ENCODE measurements at regions not wholly inside any gene's neighbourhood (a gene's known extent, or its start where the extent isn't known, plus 50 kb on each side); places are given as distances from the start of the nearest gene placed in this dataset.
"Not testable (repeated sequence)": the region's sequence is repeated elsewhere in the genome, so short reads cannot be mapped to it uniquely, and the experiment has no call there.

DNA sequence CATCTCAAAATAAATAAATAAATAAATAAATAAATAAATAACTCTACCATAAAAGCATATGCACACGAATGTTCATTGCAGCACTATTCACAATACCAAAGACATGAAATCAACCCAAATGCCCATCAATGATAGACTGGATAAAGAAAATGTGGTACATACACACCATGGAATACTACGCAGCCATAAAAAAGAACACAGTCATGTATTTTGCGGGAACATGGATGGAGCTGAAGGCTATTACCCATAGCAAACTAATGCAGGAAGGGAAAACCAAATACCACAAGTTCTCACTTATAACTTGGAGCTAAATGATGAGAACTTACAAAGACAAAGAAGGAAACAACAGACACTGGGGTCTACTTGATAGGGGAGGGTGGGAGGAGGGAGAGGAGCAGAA, 94.1 kb upstream of the CCDC71L start:
- DNase-seq; H3K27ac Mint-ChIP-seq; H3K4me1 Mint-ChIP-seq; H3K27me3 Mint-ChIP-seq; POLR2A ChIA-PET; H3K4me3 Mint-ChIP-seq; CTCF ChIA-PET; H3K36me3 Mint-ChIP-seq (ENCODE audit: low read depth); H3K9me3 Mint-ChIP-seq: not testable (repeated sequence)

DNA sequence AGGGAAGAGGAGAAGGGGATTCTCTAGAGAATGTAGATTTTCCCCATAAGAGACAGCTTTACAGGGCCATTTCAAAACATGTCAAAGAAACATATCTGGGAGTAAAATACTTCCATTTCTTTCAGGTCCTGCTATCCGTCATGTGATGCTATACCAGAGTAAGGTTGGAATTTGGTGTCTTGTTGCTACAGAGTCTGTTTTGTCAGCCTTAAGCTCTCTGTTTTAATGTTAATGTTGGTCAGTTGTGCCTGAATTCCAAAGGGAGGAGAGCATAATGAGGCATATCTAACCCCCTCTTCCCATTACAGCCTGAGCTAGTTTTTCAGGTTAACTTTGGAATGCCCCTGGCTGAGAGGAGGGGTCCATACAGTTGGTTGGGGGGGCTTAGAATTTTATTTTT, 94.7 kb upstream of the CCDC71L start:
- no peaks in the 10 kb centered on the region for H3K4me1 Mint-ChIP-seq
- POLR2A ChIA-PET = no interaction called here

DNA sequence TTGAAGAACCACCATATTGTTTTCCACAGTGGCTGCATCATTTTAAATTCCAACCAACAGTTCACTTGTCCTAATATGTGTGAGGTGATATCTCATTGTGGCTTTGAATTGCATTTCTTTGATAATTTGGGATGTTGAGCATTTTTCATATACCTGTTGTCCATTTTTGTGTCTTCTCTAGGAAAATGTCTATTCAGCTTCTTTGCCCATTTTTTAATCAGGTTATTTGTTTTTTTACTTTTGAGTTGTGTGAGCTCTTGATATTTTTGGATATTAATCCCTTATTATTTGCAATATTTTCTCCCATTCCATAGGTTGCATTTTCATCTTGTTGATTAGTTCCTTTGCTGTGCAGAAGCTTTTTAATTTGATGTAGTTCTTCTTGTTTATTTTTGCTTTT, 95.1 kb upstream of the CCDC71L start:
- no peak overlapping the region for H3K4me3 Mint-ChIP-seq
- H3K27ac Mint-ChIP-seq = no peak overlapping the region
- no peaks in the 10 kb centered on the region for H3K4me1 Mint-ChIP-seq
- peaks cover 2% of the 10 kb centered on the region for H3K27me3 Mint-ChIP-seq
- POLR2A ChIA-PET = no interaction called here
- H3K36me3 Mint-ChIP-seq (ENCODE audit: low read depth) = no peaks in the 10 kb centered on the region
- H3K9me3 Mint-ChIP-seq = peaks cover 9% of the 10 kb centered on the region
- CTCF ChIA-PET = interaction anchor here (0.9 kb wide), 1 partner anchor 12 kb away, joined by 3 read pairs; no protein-coding TSS in a partner anchor
- DNase-seq = no peak

More for the DNA sequence above, 94.7 kb upstream of the CCDC71L start:
- Mint-ChIP-seq H3K27me3 (peaks cover 2% of the 10 kb centered on the region), H3K27ac (no peak overlapping the region), H3K4me3 (no peak overlapping the region), H3K36me3 (ENCODE audit: low read depth) (no peaks in the 10 kb centered on the region), H3K9me3 (peaks cover 9% of the 10 kb centered on the region)
- no peak for DNase-seq
- CTCF ChIA-PET = no interaction called here

DNA sequence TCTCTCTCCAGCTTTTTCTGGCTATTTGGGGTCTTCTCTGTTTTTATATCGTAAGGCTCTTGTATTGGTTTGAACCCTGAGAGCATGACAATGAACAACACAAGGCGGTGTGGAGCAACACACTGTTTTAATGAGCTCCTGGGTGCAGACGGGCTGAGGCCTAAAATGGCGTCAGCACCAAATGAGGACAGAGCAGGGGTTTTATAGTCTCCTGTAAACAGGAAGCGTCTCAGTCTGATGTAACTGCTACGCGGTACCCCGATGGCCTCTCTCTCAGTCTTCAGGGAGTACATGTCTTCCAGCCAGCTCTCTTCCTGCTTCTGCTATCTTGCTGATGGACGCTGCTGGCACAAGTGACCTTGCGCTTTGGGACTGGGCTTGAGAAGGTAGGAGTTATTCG, 95.9 kb upstream of the CCDC71L start:
- DNase-seq = no peak
- Mint-ChIP-seq H3K27me3 (peaks cover 2% of the 10 kb centered on the region), H3K9me3 (peaks cover 9% of the 10 kb centered on the region), H3K36me3 (ENCODE audit: low read depth) (no peaks in the 10 kb centered on the region), H3K4me1 (no peaks in the 10 kb centered on the region), H3K27ac (no peak overlapping the region), H3K4me3 (no peak overlapping the region)
- ChIA-PET CTCF (interaction anchor here (0.9 kb wide), 1 partner anchor 11 kb away, joined by 3 read pairs; no protein-coding TSS in a partner anchor), POLR2A (no interaction called here)

DNA sequence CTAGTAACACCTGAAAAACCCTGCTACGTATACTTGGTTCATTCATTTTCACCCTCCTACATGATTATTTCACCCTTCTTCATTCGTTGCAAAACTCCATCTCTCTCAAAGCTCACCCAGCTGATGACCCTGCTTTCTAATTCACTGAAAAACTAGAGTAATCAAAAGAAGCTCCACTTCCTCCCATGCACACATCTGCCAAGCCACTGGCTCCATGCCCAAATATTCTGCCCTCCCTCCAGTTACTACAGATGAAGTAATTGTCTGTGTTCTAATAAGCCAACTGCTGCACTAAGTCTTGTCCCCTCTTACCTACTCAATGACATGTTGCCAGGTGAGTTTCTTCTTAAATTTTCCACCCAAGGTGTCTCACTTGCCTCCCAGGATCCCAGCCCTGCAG, 96.9 kb upstream of the CCDC71L start:
- CTCF ChIA-PET = no interaction called here
- POLR2A ChIA-PET = no interaction called here
- Mint-ChIP-seq H3K9me3 (peaks cover 9% of the 10 kb centered on the region), H3K4me3 (no peak overlapping the region), H3K27me3 (no peaks in the 10 kb centered on the region), H3K36me3 (ENCODE audit: low read depth) (no peaks in the 10 kb centered on the region), H3K27ac (no peak overlapping the region), H3K4me1 (no peaks in the 10 kb centered on the region)
- DNase-seq = no peak

DNA sequence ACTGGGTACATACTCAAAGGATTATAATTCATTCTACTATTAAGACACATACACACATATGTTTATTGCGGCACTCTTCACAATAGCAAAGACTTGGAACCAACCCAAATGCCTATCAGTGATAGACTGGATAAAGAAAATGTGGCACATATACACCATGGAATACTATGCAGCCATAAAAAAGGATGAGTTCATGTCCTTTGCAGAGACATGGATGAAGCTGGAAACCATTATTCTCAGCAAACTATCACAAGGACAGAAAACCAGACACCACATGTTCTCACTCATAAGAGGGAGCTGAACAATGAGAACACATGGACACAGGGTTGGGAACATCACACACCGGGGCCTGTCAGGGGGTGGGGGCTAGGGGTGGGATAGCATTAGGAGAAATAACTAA, 101.9 kb upstream of the CCDC71L start:
- CTCF ChIA-PET; H3K36me3 Mint-ChIP-seq (ENCODE audit: low read depth); H3K9me3 Mint-ChIP-seq: not testable (repeated sequence)

DNA sequence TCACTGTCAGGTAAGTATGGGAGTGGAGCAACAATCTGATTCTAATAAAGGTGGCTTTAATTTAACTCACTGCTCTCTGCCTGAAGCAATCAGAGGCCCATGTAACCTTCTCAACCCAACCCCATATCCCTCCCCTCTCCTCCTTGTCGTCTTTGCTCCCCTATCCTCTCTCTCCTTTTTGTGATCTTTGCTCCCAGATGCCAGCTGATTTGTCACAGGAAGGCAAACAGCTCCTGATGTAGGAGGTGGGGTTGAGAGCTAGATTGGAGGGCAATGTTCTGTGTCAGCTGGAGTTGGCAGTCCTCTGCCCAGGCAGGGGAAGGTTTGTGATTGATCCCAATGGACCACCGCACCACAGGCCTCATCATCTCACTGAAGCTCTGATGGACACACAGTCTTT, 101.4 kb upstream of the PIK3CG start:
- no peak overlapping the region for H3K4me3 Mint-ChIP-seq
- POLR2A ChIA-PET = no interaction called here
- no peak overlapping the region for H3K27ac Mint-ChIP-seq

More for the DNA sequence above, 101.9 kb upstream of the CCDC71L start:
- DNase-seq, POLR2A ChIA-PET, H3K4me3 Mint-ChIP-seq, H3K27me3 Mint-ChIP-seq, H3K27ac Mint-ChIP-seq: not testable (repeated sequence)
- peaks cover 15% of the 10 kb centered on the region for H3K4me1 Mint-ChIP-seq

DNA sequence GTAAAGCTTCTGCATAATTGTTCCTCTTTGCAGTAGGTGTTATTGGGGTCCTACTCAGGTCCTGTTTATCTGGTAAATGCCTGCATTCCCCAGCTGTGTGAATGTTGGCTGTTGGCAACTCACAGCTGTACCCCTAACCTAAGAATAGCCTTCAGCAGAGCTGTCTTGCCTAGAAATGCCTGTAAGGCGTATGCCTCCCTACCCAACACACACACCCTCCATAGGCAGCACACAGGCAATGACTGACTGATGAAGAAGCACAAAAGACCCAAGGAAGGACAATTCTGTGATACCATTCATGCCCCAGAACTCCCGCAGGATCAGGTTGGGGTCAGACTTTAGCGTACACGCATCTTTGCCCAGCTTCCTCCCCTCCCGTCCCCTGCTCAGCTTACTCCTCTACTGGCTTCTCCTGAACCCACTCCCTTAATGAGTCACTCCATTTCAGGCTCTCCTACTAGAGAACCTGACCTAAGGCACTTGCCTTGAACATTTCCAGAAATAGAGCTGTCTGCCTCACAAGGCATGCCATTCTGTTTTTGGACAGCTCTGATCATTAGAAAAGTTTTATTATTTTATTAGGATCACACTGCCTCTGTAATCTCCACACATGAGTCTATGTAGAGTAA, 99.2 kb upstream of the PIK3CG start:
- ChIA-PET POLR2A (interaction anchor here (0.6 to 2.7 kb wide), 4 partner anchors 48 to 1752 kb away, joined by 3 to 11 read pairs (median 3); partner anchors contain the start of gene KMT2E), CTCF (interaction anchor here (1.2 kb wide), 1 partner anchor 107 kb away, joined by 4 read pairs; no protein-coding TSS in a partner anchor)
- Mint-ChIP-seq H3K27me3 (no peaks in the 10 kb centered on the region), H3K4me3 (no peak overlapping the region), H3K9me3 (no peaks in the 10 kb centered on the region), H3K36me3 (ENCODE audit: low read depth) (no peaks in the 10 kb centered on the region), H3K27ac (no peak overlapping the region), H3K4me1 (peaks cover 24% of the 10 kb centered on the region)
- DNase-seq = no peak

More for the DNA sequence above, 101.4 kb upstream of the PIK3CG start:
- Mint-ChIP-seq H3K36me3 (ENCODE audit: low read depth) (no peaks in the 10 kb centered on the region), H3K4me1 (peaks cover 22% of the 10 kb centered on the region), H3K27me3 (no peaks in the 10 kb centered on the region), H3K9me3 (no peaks in the 10 kb centered on the region)
- no peak for DNase-seq
- CTCF ChIA-PET = no interaction called here

DNA sequence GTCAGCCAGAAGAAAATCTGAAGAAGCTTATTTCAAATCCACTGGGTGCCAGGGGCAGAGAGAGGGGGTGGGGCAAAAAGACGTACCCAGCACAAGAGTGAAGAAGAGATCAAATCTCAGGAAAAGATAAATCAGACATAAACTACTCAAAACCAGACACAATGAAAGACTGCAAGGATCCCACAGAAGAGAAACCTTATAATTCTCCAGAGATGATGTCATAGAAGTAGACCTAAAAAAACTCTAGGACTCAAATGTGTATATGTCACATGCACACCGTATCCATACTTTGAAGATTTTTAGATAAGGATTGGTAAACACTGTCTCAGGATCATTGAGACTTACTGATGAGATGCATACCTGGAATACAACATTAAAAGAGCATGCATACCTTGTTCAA, 98.5 kb upstream of the PIK3CG start:
- Mint-ChIP-seq H3K27ac (no peak overlapping the region), H3K4me3 (no peak overlapping the region), H3K27me3 (no peaks in the 10 kb centered on the region), H3K9me3 (no peaks in the 10 kb centered on the region), H3K4me1 (peaks cover 24% of the 10 kb centered on the region), H3K36me3 (ENCODE audit: low read depth) (no peaks in the 10 kb centered on the region)
- POLR2A ChIA-PET = interaction anchor here (0.9 to 2.7 kb wide), 3 partner anchors 48 to 1753 kb away, joined by 3 to 11 read pairs (median 3); partner anchors contain the start of gene KMT2E
- DNase-seq = no peak
- CTCF ChIA-PET = interaction anchor here (1.3 kb wide), 1 partner anchor 107 kb away, joined by 3 read pairs; no protein-coding TSS in a partner anchor

DNA sequence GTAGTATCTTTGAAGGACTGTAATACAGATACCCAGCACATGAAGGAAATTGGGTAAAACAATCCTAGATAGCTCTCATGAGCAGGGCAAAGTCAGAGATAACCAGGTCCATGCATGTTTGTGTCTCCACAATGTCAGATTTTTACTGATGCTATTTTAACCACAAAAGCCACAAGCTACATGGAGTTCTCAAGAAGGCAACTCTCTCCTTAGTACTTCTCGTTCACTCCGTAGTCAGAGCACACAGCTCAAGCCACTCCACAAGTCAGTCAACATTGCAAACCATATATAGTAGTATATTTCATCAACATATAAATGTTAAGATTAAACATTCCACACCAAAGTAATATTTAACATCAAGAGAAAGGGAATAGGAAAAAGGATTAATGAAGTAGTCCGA, 98.0 kb upstream of the PIK3CG start:
- DNase-seq = no peak
- Mint-ChIP-seq H3K27me3 (no peaks in the 10 kb centered on the region), H3K36me3 (ENCODE audit: low read depth) (no peaks in the 10 kb centered on the region), H3K27ac (no peak overlapping the region), H3K4me3 (no peak overlapping the region), H3K4me1 (peaks cover 25% of the 10 kb centered on the region), H3K9me3 (no peaks in the 10 kb centered on the region)
- CTCF ChIA-PET = interaction anchor here (1.3 kb wide), 1 partner anchor 108 kb away, joined by 3 read pairs; no protein-coding TSS in a partner anchor
- POLR2A ChIA-PET = interaction anchor here (1.0 to 2.7 kb wide), 2 partner anchors 49 to 401 kb away, joined by 3 to 11 read pairs; no protein-coding TSS in a partner anchor

DNA sequence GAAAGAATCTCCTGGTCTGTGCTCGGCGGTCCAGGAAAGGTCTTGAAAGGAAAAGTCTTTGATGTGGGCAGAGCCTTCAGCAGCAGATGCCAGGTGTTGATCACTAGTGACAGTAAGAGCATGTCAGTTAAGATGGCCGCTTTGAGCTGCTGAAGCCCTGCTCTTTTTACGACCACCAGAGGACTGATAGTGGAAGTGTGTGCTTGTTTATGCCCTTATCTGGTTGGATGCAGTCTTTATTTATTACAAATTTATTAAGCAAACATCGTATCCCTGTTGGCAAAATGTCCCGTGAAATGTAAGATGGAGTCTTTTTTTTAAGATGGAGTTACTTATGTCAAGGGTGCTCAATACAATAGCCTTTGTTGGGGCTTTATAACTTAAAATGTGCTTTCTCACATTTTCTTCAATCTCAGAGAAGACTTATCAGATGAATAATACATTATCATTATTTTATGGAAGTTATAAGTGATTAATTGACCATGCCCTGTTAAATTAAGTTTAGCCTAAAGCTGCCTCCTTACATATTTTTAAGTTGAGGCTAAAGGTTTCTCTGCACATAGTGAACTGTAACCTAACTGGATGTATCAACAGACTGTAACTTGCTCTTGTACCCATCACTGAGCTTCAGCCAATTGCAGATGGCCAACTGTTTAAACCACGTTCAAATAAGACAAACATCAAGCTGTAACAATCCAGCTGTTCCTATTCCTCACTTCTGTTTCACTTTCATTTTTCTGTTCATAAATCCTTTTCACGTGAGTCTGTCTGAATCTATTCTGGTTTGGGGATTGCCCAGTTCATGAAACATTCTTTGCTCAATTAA, 97.4 kb upstream of the PIK3CG start:
- no peak for DNase-seq
- Mint-ChIP-seq H3K4me3 (peak overlapping the region; percentile 56), H3K27ac (peak overlapping the region; percentile 16), H3K9me3 (no peaks in the 10 kb centered on the region), H3K36me3 (ENCODE audit: low read depth) (no peaks in the 10 kb centered on the region), H3K4me1 (peaks cover 29% of the 10 kb centered on the region), H3K27me3 (no peaks in the 10 kb centered on the region)
- ChIA-PET POLR2A (interaction anchor here (0.9 to 2.7 kb wide), 7 partner anchors 8 to 976 kb away, joined by 3 to 11 read pairs (median 3); partner anchors contain the start of genes CCDC71L and HBP1), CTCF (interaction anchor here (1.3 to 1.4 kb wide), 2 partner anchors 11 to 108 kb away, joined by 3 read pairs; no protein-coding TSS in a partner anchor)

DNA sequence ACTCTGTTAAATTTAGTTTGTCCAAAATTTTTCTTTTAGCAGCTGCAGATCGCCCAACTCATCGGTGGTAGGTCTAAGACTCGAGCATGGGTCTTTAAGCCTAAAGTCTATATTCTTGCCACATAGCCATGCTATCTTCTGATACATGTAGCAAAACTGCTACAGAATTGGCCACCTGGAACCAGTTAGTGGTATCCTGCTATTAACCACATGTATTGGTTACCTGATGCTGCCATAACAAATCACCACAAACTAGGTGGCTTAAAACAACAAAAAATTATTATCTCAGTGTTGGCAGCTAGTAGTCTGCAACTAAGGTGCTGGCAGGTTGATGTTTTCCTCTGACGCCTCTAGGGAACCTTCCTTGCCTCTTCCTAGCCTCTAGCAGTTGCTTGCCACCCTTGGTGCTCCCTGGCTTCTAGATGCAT, 96.7 kb upstream of the PIK3CG start:
- peak overlapping the region; percentile 16 for H3K27ac Mint-ChIP-seq
- CTCF ChIA-PET = interaction anchor here (1.4 kb wide), 1 partner anchor 12 kb away, joined by 3 read pairs; no protein-coding TSS in a partner anchor
- H3K36me3 Mint-ChIP-seq (ENCODE audit: low read depth) = no peaks in the 10 kb centered on the region
- DNase-seq = no peak
- no peaks in the 10 kb centered on the region for H3K27me3 Mint-ChIP-seq
- POLR2A ChIA-PET = interaction anchor here (0.9 to 2.7 kb wide), 6 partner anchors 9 to 975 kb away, joined by 3 to 11 read pairs (median 4); partner anchors contain the start of genes CCDC71L and HBP1
- peaks cover 34% of the 10 kb centered on the region for H3K4me1 Mint-ChIP-seq
- peak overlapping the region; percentile 56 for H3K4me3 Mint-ChIP-seq
- no peaks in the 10 kb centered on the region for H3K9me3 Mint-ChIP-seq

DNA sequence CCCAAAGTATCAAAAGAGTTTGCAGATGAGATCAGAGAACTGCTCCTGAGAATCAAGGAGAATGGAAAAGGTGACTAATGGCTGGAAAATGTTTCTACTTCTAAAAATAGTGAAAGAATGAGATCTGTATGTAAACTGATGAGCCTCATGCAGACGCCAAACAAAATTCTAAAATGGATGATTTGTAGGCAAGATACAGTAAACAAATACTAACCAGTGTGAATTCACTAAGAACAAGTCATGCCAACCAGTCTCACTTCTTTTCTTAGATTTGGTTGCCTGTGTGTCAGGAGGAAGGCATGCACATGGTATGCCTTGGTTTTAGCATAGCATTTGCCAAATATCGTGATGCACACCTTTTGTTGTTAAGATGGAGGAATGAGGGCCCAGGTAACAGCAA, 94.9 kb upstream of the PIK3CG start:
- no peak overlapping the region for H3K4me3 Mint-ChIP-seq
- CTCF ChIA-PET = no interaction called here
- peaks cover 39% of the 10 kb centered on the region for H3K4me1 Mint-ChIP-seq

More for the DNA sequence above, 94.9 kb upstream of the PIK3CG start:
- POLR2A ChIA-PET = interaction anchor here (0.8 kb wide), 1 partner anchor 110 kb away, joined by 3 read pairs; the partner anchor contains the start of gene CCDC71L
- H3K36me3 Mint-ChIP-seq (ENCODE audit: low read depth) = no peaks in the 10 kb centered on the region
- no peak for DNase-seq
- H3K27me3 Mint-ChIP-seq = no peaks in the 10 kb centered on the region
- H3K9me3 Mint-ChIP-seq = peaks cover 4% of the 10 kb centered on the region
- no peak overlapping the region for H3K27ac Mint-ChIP-seq
